Nephron (organoid): ENCODE measurements at regions not wholly inside any gene's neighbourhood (a gene's known extent, or its start where the extent isn't known, plus 50 kb on each side); places are given as distances from the start of the nearest gene placed in this dataset.

Experiments
- H3K27ac Mint-ChIP-seq, 3 experiments: 2 replicates each; pipeline ENCODE4 v1.8.0; 2020; ENCODE audit warnings: mixed read lengths in 3 of 3, mild to moderate bottlenecking in 2 of 3, moderate library complexity in 1 of 3
- H3K27me3 Mint-ChIP-seq: 2 replicates; pipeline ENCODE4 v1.8.0; 2021; ENCODE audit warnings: low read depth, mild to moderate bottlenecking, moderate library complexity, mixed read lengths
- H3K36me3 Mint-ChIP-seq: 2 replicates; pipeline ENCODE4 v1.8.0; 2020; ENCODE audit warnings: low read depth, mixed read lengths
- H3K4me1 Mint-ChIP-seq: 2 replicates; pipeline ENCODE4 v1.8.0; 2020; ENCODE audit warnings: mixed read lengths
- H3K4me3 Mint-ChIP-seq, 3 experiments: 2 replicates each; pipeline ENCODE4 v1.8.0; 2020; ENCODE audit warnings: mild to moderate bottlenecking in 3 of 3, mixed read lengths in 3 of 3, moderate library complexity in 2 of 3
- H3K9me3 Mint-ChIP-seq: 2 replicates; pipeline ENCODE4 v1.8.0; 2020; ENCODE audit warnings: mixed read lengths
- CTCF ChIP-seq, 3 experiments: fragments of 200-600 bp; sonication (generic); IDR thresholded peaks; one replicate each; pipeline ENCODE4 v1.5.0; 2021; ENCODE audit warnings: antibody characterized with exemption in 3 of 3; ENCODE audit not compliant: unreplicated experiment in 3 of 3

- peaks cover 5% of the 10 kb centered on the region for H3K27me3 Mint-ChIP-seq
- no peak for TF ChIP-seq CTCF (IDR thresholded peaks at IDR 0.05; ENCODE audit: unreplicated experiment in 3 of 3)
- H3K4me1 Mint-ChIP-seq: no peaks in the 10 kb centered on the region
- H3K27ac Mint-ChIP-seq: no peak overlapping the region
- H3K9me3 Mint-ChIP-seq: peaks cover 6% of the 10 kb centered on the region
- no peak overlapping the region for H3K4me3 Mint-ChIP-seq
- H3K36me3 Mint-ChIP-seq: no peaks in the 10 kb centered on the region
These were observed 200.3 kb downstream of the HHIPL2 start for GRCh38 chr1:222347627-222348026.

DNA sequence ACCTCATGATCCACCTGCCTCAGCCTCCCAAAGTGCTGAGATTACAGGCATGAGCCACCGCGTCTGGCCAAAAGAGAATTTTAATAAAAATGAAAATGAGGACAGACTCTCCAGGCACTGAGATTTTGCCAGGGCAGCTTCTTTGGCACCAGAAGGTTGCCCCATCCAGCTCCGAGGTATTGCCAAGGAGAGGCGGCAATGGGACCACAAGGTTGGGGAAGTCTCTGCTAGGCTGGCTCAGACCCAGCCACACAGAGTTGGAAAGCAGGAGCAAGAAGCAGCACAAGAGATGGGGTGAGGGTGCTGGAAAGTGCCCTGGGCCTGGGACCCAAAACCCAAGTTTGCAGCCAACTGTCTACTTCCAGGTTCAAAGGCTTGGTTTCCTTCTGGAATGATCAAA is 200.9 kb downstream of the HHIPL2 start:
- Mint-ChIP-seq H3K4me1 (no peaks in the 10 kb centered on the region), H3K4me3 (no peak overlapping the region), H3K9me3 (peaks cover 6% of the 10 kb centered on the region), H3K27me3 (peaks cover 5% of the 10 kb centered on the region), H3K36me3 (no peaks in the 10 kb centered on the region), H3K27ac (no peak overlapping the region)
- TF ChIP-seq CTCF (IDR thresholded peaks at IDR 0.05; ENCODE audit: unreplicated experiment in 3 of 3): no peak

GRCh38 chr1:222339376-222339947 is 208.4 kb downstream of the HHIPL2 start:
- H3K36me3 Mint-ChIP-seq: no peaks in the 10 kb centered on the region
- no peaks in the 10 kb centered on the region for H3K4me1 Mint-ChIP-seq
- no peaks in the 10 kb centered on the region for H3K9me3 Mint-ChIP-seq
- no peak overlapping the region for H3K27ac Mint-ChIP-seq
- TF ChIP-seq CTCF (IDR thresholded peaks at IDR 0.05; ENCODE audit: unreplicated experiment in 3 of 3): no peak
- no peak overlapping the region for H3K4me3 Mint-ChIP-seq
- peaks cover 3% of the 10 kb centered on the region for H3K27me3 Mint-ChIP-seq

GRCh38 chr1:222335586-222335985 is 212.3 kb downstream of the HHIPL2 start:
- no peak overlapping the region for H3K27ac Mint-ChIP-seq
- H3K4me1 Mint-ChIP-seq: no peaks in the 10 kb centered on the region
- H3K4me3 Mint-ChIP-seq: no peak overlapping the region
- no peaks in the 10 kb centered on the region for H3K9me3 Mint-ChIP-seq
- H3K27me3 Mint-ChIP-seq: no peaks in the 10 kb centered on the region
- no peaks in the 10 kb centered on the region for H3K36me3 Mint-ChIP-seq
- no peak for TF ChIP-seq CTCF (IDR thresholded peaks at IDR 0.05; ENCODE audit: unreplicated experiment in 3 of 3)

DNA sequence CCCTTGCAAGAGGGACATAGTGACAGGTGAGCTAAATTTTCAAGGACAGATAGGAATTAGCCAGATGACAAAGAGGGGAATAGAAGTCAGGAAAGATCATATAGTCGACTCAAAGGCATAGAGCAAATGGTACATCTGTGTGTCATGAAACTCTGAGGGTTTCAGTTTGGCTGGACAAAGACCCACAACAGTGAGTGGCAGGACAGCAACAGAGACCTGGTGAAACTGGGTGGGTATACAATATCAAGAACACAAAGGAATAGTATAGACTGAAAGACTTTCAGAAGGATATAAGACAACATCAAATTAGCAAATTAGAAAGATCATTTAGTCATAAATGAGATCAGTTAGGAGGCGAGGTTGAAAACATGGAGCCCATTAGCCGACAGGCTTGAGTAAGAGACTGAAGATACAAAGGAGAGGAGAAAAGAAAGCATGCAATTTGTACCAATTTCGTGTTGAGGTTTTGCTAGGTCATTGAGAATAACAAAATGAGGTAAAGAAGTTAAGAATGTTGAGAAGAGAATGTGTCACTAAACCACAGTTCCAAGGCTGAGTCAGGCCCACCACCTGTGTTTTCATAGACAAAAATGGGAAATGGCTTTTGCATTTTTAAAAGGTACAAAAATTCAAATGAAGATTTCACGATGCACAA is 213.8 kb downstream of the HHIPL2 start:
- no peaks in the 10 kb centered on the region for H3K27me3 Mint-ChIP-seq
- no peaks in the 10 kb centered on the region for H3K4me1 Mint-ChIP-seq
- H3K9me3 Mint-ChIP-seq: no peaks in the 10 kb centered on the region
- H3K36me3 Mint-ChIP-seq: no peaks in the 10 kb centered on the region
- no peak overlapping the region for H3K4me3 Mint-ChIP-seq
- TF ChIP-seq CTCF (IDR thresholded peaks at IDR 0.05; ENCODE audit: unreplicated experiment in 3 of 3): no peak
- no peak overlapping the region for H3K27ac Mint-ChIP-seq

DNA sequence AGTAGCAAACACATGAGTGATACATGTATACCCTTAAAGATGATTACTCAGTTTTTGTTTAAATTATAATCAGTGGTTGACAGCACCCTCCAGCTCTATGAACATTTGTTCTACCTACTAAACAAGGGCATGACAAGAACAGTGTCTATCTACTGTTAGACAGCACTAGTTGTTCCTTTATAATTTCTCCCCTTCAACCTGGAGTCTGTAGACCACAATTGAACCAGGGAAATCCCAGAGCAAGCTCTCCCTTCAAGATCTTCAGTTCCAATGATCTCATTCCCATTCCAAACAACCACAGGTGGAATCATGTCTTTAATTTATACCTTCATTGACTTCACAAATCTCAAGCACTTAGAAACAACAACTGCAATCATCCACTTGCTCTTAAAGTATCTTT is 216.1 kb downstream of the HHIPL2 start:
- H3K9me3 Mint-ChIP-seq: no peaks in the 10 kb centered on the region

More for the DNA sequence above, 216.1 kb downstream of the HHIPL2 start:
- no peaks in the 10 kb centered on the region for H3K4me1 Mint-ChIP-seq
- H3K27me3 Mint-ChIP-seq: no peaks in the 10 kb centered on the region
- no peak for TF ChIP-seq CTCF (IDR thresholded peaks at IDR 0.05; ENCODE audit: unreplicated experiment in 3 of 3)
- H3K27ac Mint-ChIP-seq: no peak overlapping the region
- no peak overlapping the region for H3K4me3 Mint-ChIP-seq
- H3K36me3 Mint-ChIP-seq: no peaks in the 10 kb centered on the region
